Trophoblast cell (in vitro differentiated cells and primary cell): ENCODE measurements at regions not wholly inside any gene's neighbourhood (a gene's known extent, or its start where the extent isn't known, plus 50 kb on each side); places are given as distances from the start of the nearest gene placed in this dataset.

Experiments used
- DNase-seq, 2 donors: peaks; one replicate each; pipeline ENCODE4 v3.0.0-alpha.2; 2016
- H2AFZ ChIP-seq: 2 replicates; pipeline ENCODE4 v1.6.1; 2013; ENCODE audit warnings: low read length, moderate library complexity, mild to moderate bottlenecking; ENCODE audit not compliant: insufficient read depth, poor library complexity
- H2AK5ac ChIP-seq: 2 replicates; pipeline ENCODE4 v1.6.1; 2013; ENCODE audit warnings: mild to moderate bottlenecking, low read length
- H2BK120ac ChIP-seq: 2 replicates; pipeline ENCODE4 v1.6.1; 2013; ENCODE audit warnings: low read length, mild to moderate bottlenecking, moderate library complexity; ENCODE audit not compliant: insufficient read depth, poor library complexity
- H2BK12ac ChIP-seq: 2 replicates; pipeline ENCODE4 v1.6.1; 2013; ENCODE audit warnings: mild to moderate bottlenecking, low read length, moderate library complexity
- H2BK5ac ChIP-seq: 2 replicates; pipeline ENCODE4 v1.6.1; 2013; ENCODE audit warnings: low read length, low read depth, moderate library complexity, mild to moderate bottlenecking; ENCODE audit not compliant: poor library complexity
- H3K14ac ChIP-seq: 2 replicates; pipeline ENCODE4 v1.6.1; 2013; ENCODE audit warnings: mild to moderate bottlenecking, low read length
- H3K18ac ChIP-seq: 2 replicates; pipeline ENCODE4 v1.6.1; 2013; ENCODE audit warnings: mild to moderate bottlenecking, low read length
- H3K23ac ChIP-seq: 2 replicates; pipeline ENCODE4 v1.6.1; 2013; ENCODE audit warnings: low read length
- H3K27ac ChIP-seq: 2 replicates; pipeline ENCODE4 v1.5.1; 2013; ENCODE audit warnings: low read depth, mild to moderate bottlenecking, inconsistent platforms, low read length, moderate library complexity
- H3K27me3 ChIP-seq: 2 replicates; pipeline ENCODE4 v1.6.1; 2013; ENCODE audit warnings: inconsistent platforms, mild to moderate bottlenecking, low read length, moderate library complexity; ENCODE audit not compliant: insufficient read depth
- H3K36me3 ChIP-seq, 2 experiments: 1 replicate in 1 of 2; 2 replicates in 1 of 2; pipeline ENCODE4 v1.6.1; 2013; ENCODE audit warnings: low read length in 2 of 2, mild to moderate bottlenecking in 2 of 2, moderate library complexity in 1 of 2; ENCODE audit not compliant: insufficient read depth in 2 of 2, control insufficient read depth in 1 of 2
- H3K4ac ChIP-seq: 2 replicates; pipeline ENCODE4 v1.6.1; 2013; ENCODE audit warnings: low read depth, mild to moderate bottlenecking, low read length, moderate library complexity
- H3K4me1 ChIP-seq, 2 experiments: 1 replicate in 1 of 2; 2 replicates in 1 of 2; pipeline ENCODE4 v1.6.1; 2013; ENCODE audit warnings: low read length in 2 of 2, mild to moderate bottlenecking in 2 of 2, moderate library complexity in 1 of 2; ENCODE audit not compliant: insufficient read depth in 2 of 2, control insufficient read depth in 1 of 2
- H3K4me2 ChIP-seq: 2 replicates; pipeline ENCODE4 v1.6.1; 2013; ENCODE audit warnings: inconsistent platforms, mild to moderate bottlenecking, low read length, moderate library complexity
- H3K4me3 ChIP-seq: 2 replicates; pipeline ENCODE4 v1.5.1; 2013; ENCODE audit warnings: mild to moderate bottlenecking, low read depth, low read length, inconsistent platforms
- H3K79me1 ChIP-seq: one replicate; pipeline ENCODE4 v1.6.1; 2013; ENCODE audit warnings: low read length
- H3K79me2 ChIP-seq: 2 replicates; pipeline ENCODE4 v1.6.1; 2013; ENCODE audit warnings: low read length, mild to moderate bottlenecking; ENCODE audit not compliant: control insufficient read depth, insufficient read depth, poor library complexity
- H3K9ac ChIP-seq: 2 replicates; pipeline ENCODE4 v1.6.1; 2013; ENCODE audit warnings: mild to moderate bottlenecking, low read length
- H3K9me3 ChIP-seq: 2 replicates; pipeline ENCODE4 v1.6.1; 2013; ENCODE audit warnings: low read depth, mild to moderate bottlenecking, control low read depth, inconsistent platforms, low read length; ENCODE audit not compliant: insufficient read depth
- H4K12ac ChIP-seq: 2 replicates; pipeline ENCODE4 v1.6.1; 2013; ENCODE audit warnings: low read depth, mild to moderate bottlenecking, low read length, moderate library complexity
- H4K8ac ChIP-seq: 2 replicates; pipeline ENCODE4 v1.6.1; 2013; ENCODE audit warnings: low read depth, mild to moderate bottlenecking, low read length, moderate library complexity
- H4K91ac ChIP-seq: one replicate; pipeline ENCODE4 v1.6.1; 2013; ENCODE audit warnings: low read depth, mild to moderate bottlenecking, low read length, moderate library complexity
- WGBS: extraction: QIAGEN DNeasy Blood & Tissue Kit; methylation state at CpG from one replicate; pipeline ENCODE4 v1.1.7; 2013; ENCODE audit warnings: missing lambda C conversion rate; ENCODE audit not compliant: insufficient read length, insufficient coverage; ENCODE audit errors: extremely low coverage; 5-methylcytosine and 5-hydroxymethylcytosine counted together

- H3K9ac ChIP-seq, result no peak overlapping the region
- H3K79me1 ChIP-seq, result peaks cover 15% of the 10 kb centered on the region
- WGBS, result no CpG with 5 or more reads among the region's 5 CpGs
- H2BK120ac ChIP-seq, result peak overlapping the region; percentile 41
- peak overlapping the region; percentile 65 for H2BK5ac ChIP-seq
- peaks cover 9 to 15% of the 10 kb centered on the region in 2 experiments for H3K4me1 ChIP-seq
- H4K8ac ChIP-seq, result peak overlapping the region; percentile 13
- H4K12ac ChIP-seq, result no peak overlapping the region
- H3K27ac ChIP-seq, result peak overlapping the region; percentile 94
- no peak overlapping the region for H3K23ac ChIP-seq
- DNase-seq, result peak; percentile 53 to 79
- H3K9me3 ChIP-seq, result no peaks in the 10 kb centered on the region
- H3K4ac ChIP-seq, result no peak overlapping the region
- H4K91ac ChIP-seq, result peak overlapping the region; percentile 23
- H3K18ac ChIP-seq, result no peak overlapping the region
- H2AFZ ChIP-seq, result no peak overlapping the region
- H3K79me2 ChIP-seq, result no peaks in the 10 kb centered on the region
- no peak overlapping the region for H3K14ac ChIP-seq
- no peaks in the 10 kb centered on the region for H3K27me3 ChIP-seq
- H2AK5ac ChIP-seq, result no peak overlapping the region
- no peak overlapping the region for H3K4me2 ChIP-seq
- H3K36me3 ChIP-seq, result no peaks in the 10 kb centered on the region
- no peak overlapping the region for H3K4me3 ChIP-seq
- H2BK12ac ChIP-seq, result no peak overlapping the region
Measured at GRCh38 chr9:106588626-106589025, 274.3 kb upstream of the ZNF462 start.

DNA sequence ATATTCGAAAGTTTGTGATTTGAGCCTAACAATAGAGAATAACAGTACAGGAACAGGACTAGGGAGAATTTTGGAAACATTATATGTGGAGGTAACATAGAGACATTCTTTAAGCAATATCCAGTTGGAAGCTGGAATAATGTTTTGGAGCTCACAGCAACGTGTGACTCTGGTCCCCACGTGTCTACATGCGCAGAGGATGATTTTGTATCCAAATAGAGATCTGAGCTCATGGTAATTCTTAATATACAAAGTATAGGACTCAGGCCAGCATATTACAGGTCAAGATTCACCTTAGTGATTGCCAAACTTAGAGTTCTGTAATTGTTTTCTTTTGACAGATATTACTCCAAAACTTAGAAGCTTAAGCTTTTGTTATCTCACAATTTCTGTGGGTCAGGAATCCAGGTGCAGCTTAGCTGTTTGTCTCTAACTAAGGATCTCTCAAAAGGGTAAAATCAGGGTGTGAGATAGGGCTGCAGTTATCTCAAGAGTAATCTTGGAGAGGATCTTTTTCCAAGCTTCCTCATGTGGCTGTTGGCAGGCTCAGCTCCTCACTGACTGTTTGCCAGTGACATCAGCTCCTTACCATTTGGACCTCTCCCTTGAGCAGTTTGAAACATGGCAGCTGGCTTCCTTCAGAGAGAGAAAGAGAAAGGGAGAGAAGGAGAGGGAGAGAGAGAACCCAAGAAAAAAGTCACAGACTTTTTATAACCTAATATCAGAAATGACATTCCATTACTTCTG lies 272.0 kb upstream of the ZNF462 start:
- Histone ChIP-seq H2AFZ (no peak overlapping the region), H4K91ac (no peak overlapping the region), H2BK12ac (peak overlapping the region; percentile 58), H3K23ac (no peak overlapping the region), H2BK5ac (peak overlapping the region; percentile 47), H3K18ac (no peak overlapping the region), H4K12ac (no peak overlapping the region), H3K9me3 (no peaks in the 10 kb centered on the region), H3K4me2 (no peak overlapping the region), H3K36me3 (no peaks in the 10 kb centered on the region), H3K79me1 (peaks cover 11% of the 10 kb centered on the region), H3K27ac (no peak overlapping the region), H2AK5ac (no peak overlapping the region), H3K14ac (no peak overlapping the region), H4K8ac (no peak overlapping the region), H3K4me1 (peaks cover 7 to 15% of the 10 kb centered on the region in 2 experiments), H3K79me2 (no peaks in the 10 kb centered on the region), H3K4me3 (no peak overlapping the region), H3K27me3 (no peaks in the 10 kb centered on the region), H3K9ac (no peak overlapping the region), H3K4ac (no peak overlapping the region), H2BK120ac (no peak overlapping the region)
- no CpG with 5 or more reads among the region's 4 CpGs for WGBS
- DNase-seq, result peak; percentile 15 to 53

GRCh38 chr9:106593201-106593600 lies 269.8 kb upstream of the ZNF462 start:
- no peak overlapping the region for H4K12ac ChIP-seq
- no peak overlapping the region for H3K9ac ChIP-seq
- H4K91ac ChIP-seq, result no peak overlapping the region
- H3K27ac ChIP-seq, result no peak overlapping the region
- no peak overlapping the region for H3K4me3 ChIP-seq
- H3K9me3 ChIP-seq, result no peaks in the 10 kb centered on the region
- DNase-seq, result peak; percentile 67 to 91
- peaks cover 3 to 10% of the 10 kb centered on the region in 2 experiments for H3K4me1 ChIP-seq
- H2BK5ac ChIP-seq, result no peak overlapping the region
- H2AK5ac ChIP-seq, result no peak overlapping the region
- WGBS, result no CpG with 5 or more reads among the region's 7 CpGs
- no peak overlapping the region for H3K23ac ChIP-seq
- no peaks in the 10 kb centered on the region for H3K79me2 ChIP-seq
- no peak overlapping the region for H3K4me2 ChIP-seq
- H3K27me3 ChIP-seq, result no peaks in the 10 kb centered on the region
- no peak overlapping the region for H3K18ac ChIP-seq
- H4K8ac ChIP-seq, result no peak overlapping the region
- H2BK120ac ChIP-seq, result no peak overlapping the region
- H2AFZ ChIP-seq, result no peak overlapping the region
- no peak overlapping the region for H3K4ac ChIP-seq
- H3K14ac ChIP-seq, result no peak overlapping the region
- no peak overlapping the region for H2BK12ac ChIP-seq
- H3K79me1 ChIP-seq, result peaks cover 2% of the 10 kb centered on the region
- no peaks in the 10 kb centered on the region for H3K36me3 ChIP-seq

GRCh38 chr9:106596984-106597383 lies 266.0 kb upstream of the ZNF462 start:
- no peak overlapping the region for H2BK12ac ChIP-seq
- no peaks in the 10 kb centered on the region for H3K79me2 ChIP-seq
- no CpG with 5 or more reads among the region's 4 CpGs for WGBS
- H3K23ac ChIP-seq, result no peak overlapping the region
- no peak overlapping the region for H4K12ac ChIP-seq
- H3K79me1 ChIP-seq, result no peaks in the 10 kb centered on the region
- H3K27ac ChIP-seq, result no peak overlapping the region
- H4K91ac ChIP-seq, result no peak overlapping the region
- H3K9me3 ChIP-seq, result no peaks in the 10 kb centered on the region
- no peak overlapping the region for H3K14ac ChIP-seq
- no peak overlapping the region for H2BK120ac ChIP-seq
- H2BK5ac ChIP-seq, result no peak overlapping the region
- H3K36me3 ChIP-seq, result no peaks in the 10 kb centered on the region
- H3K4ac ChIP-seq, result no peak overlapping the region
- no peak overlapping the region for H3K4me3 ChIP-seq
- H3K4me2 ChIP-seq, result no peak overlapping the region
- no peak overlapping the region for H2AFZ ChIP-seq
- H3K18ac ChIP-seq, result no peak overlapping the region
- no peak overlapping the region for H3K9ac ChIP-seq
- no peak for DNase-seq
- no peaks in the 10 kb centered on the region for H3K27me3 ChIP-seq
- H2AK5ac ChIP-seq, result no peak overlapping the region
- H3K4me1 ChIP-seq, result peaks cover 0 to 4% of the 10 kb centered on the region in 2 experiments
- H4K8ac ChIP-seq, result no peak overlapping the region
